Uterus (tissue), 3 donors: ENCODE measurements at regions not wholly inside any gene's neighbourhood (a gene's known extent, or its start where the extent isn't known, plus 50 kb on each side); places are given as distances from the start of the nearest gene placed in this dataset.

Experiments used
- DNase-seq, 2 donors: peaks; one replicate each; pipeline ENCODE4 v3.0.0-alpha.2; 2019 to 2020
- H3K27ac ChIP-seq, 2 donors: fragments of 200-600 bp; sonication (generic); 1 replicate in 1 of 2; 2 replicates in 1 of 2; pipeline ENCODE4 v1.5.1; 2016 to 2018
- H3K27me3 ChIP-seq, 2 donors: fragments of 200-600 bp; sonication (generic); one replicate each; pipeline ENCODE4 v1.5.1; 2018 to 2019; ENCODE audit warnings: control low read depth in 1 of 2
- H3K36me3 ChIP-seq, 2 donors: fragments of 200-600 bp; sonication (generic); one replicate each; pipeline ENCODE4 v1.5.1; 2019; ENCODE audit warnings: control low read depth in 1 of 2
- H3K4me1 ChIP-seq, 2 donors: fragments of 200-600 bp; sonication (generic); one replicate each; pipeline ENCODE4 v1.5.1; 2018 to 2019; ENCODE audit warnings: control low read depth in 1 of 2
- H3K4me3 ChIP-seq, 2 donors: fragments of 200-600 bp; sonication (generic); 1 replicate in 1 of 2; 2 replicates in 1 of 2; pipeline ENCODE4 v1.5.1; 2018 to 2019; ENCODE audit warnings: mild to moderate bottlenecking in 1 of 2
- H3K9me3 ChIP-seq, 2 donors: fragments of 200-600 bp; sonication (generic); one replicate each; pipeline ENCODE4 v1.5.1; 2019; ENCODE audit warnings: control low read depth in 1 of 2
- CTCF ChIP-seq, 4 experiments: fragments of 200-600 bp in 2 of 4; fragments of 450-650 bp in 2 of 4; sonication (generic) in 2 of 4; IDR thresholded peaks; one replicate each; pipeline ENCODE4 v1.5.1; 2016 to 2019; ENCODE audit warnings: antibody characterized with exemption in 4 of 4, mild to moderate bottlenecking in 2 of 4, moderate library complexity in 1 of 4
- POLR2A ChIP-seq, 2 donors: fragments of 450-650 bp; IDR thresholded peaks; one replicate each; pipeline ENCODE4 v1.6.1; 2016; ENCODE audit warnings: antibody characterized with exemption in 2 of 2, mild to moderate bottlenecking in 1 of 2, moderate library complexity in 1 of 2
- intact Hi-C: fragments of 100-400 bp; cut with DNase I; formaldehyde crosslinking; loops from one replicate; pipeline ENCODE4 v1.15.1; 2023; ENCODE audit warnings: low total_unique reads
- donor health status: DM: yes; HTN: yes; CAD: no.

GRCh38 chr2:128625421-128625820 is 306.8 kb upstream of the HS6ST1 start:
- intact Hi-C loops: no loop called here
- TF ChIP-seq CTCF (IDR thresholded peaks at IDR 0.05): no peak
- no peak for TF ChIP-seq POLR2A (IDR thresholded peaks at IDR 0.05)
- Histone ChIP-seq H3K27me3 (no peaks in the 10 kb centered on the region), H3K4me1 (no peaks in the 10 kb centered on the region), H3K4me3 (no peak overlapping the region), H3K36me3 (no peaks in the 10 kb centered on the region), H3K27ac (no peak overlapping the region), H3K9me3 (no peaks in the 10 kb centered on the region)
- DNase-seq: no peak

GRCh38 chr2:128625963-128626759 is 307.5 kb upstream of the HS6ST1 start:
- intact Hi-C loops: no loop called here
- Histone ChIP-seq H3K9me3 (no peaks in the 10 kb centered on the region), H3K27me3 (no peaks in the 10 kb centered on the region), H3K36me3 (no peaks in the 10 kb centered on the region), H3K4me3 (no peak overlapping the region), H3K27ac (no peak overlapping the region), H3K4me1 (no peaks in the 10 kb centered on the region)
- no peak for TF ChIP-seq CTCF (IDR thresholded peaks at IDR 0.05)
- no peak for TF ChIP-seq POLR2A (IDR thresholded peaks at IDR 0.05)
- no peak for DNase-seq

GRCh38 chr2:128626760-128627511 is 308.3 kb upstream of the HS6ST1 start:
- no peaks in the 10 kb centered on the region for H3K27me3 ChIP-seq
- H3K4me3 ChIP-seq: no peak overlapping the region
- DNase-seq: no peak
- no peaks in the 10 kb centered on the region for H3K36me3 ChIP-seq
- TF ChIP-seq CTCF (IDR thresholded peaks at IDR 0.05): no peak
- TF ChIP-seq POLR2A (IDR thresholded peaks at IDR 0.05): no peak
- H3K4me1 ChIP-seq: no peaks in the 10 kb centered on the region
- H3K9me3 ChIP-seq: no peaks in the 10 kb centered on the region
- intact Hi-C loops: no loop called here
- no peak overlapping the region for H3K27ac ChIP-seq

DNA sequence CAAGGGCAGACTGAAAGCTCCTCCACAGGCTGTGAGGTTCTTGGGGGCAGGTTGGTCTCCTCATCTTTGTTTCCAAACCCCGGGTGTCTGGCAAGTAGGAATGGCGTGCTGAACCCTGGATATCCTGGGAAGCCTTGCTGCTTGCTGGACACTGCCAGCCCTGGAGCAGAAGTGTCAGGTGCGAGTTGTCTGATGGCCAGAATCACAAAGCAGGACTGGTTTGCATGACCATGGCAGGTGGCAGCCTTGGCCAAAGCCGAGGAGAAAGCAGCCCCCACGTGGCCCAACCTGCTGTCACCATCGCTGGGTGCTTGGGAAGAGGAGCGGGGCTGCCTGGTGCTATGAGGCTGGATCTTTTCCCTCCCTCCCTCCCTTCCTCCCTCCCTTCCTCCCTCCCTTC is 309.5 kb upstream of the HS6ST1 start:
- peak; percentile 5 to 9 for DNase-seq

More for the DNA sequence above, 309.5 kb upstream of the HS6ST1 start:
- Histone ChIP-seq H3K27me3 (no peaks in the 10 kb centered on the region), H3K9me3 (no peaks in the 10 kb centered on the region), H3K27ac (no peak overlapping the region), H3K4me1 (no peaks in the 10 kb centered on the region), H3K4me3 (no peak overlapping the region), H3K36me3 (no peaks in the 10 kb centered on the region)
- intact Hi-C loops: no loop called here
- TF ChIP-seq POLR2A (IDR thresholded peaks at IDR 0.05) (no peak), CTCF (IDR thresholded peaks at IDR 0.05) (no peak)
